Naive thymus-derived CD4-positive, alpha-beta T cell (primary cell): ENCODE measurements at regions not wholly inside any gene's neighbourhood (a gene's known extent, or its start where the extent isn't known, plus 50 kb on each side); places are given as distances from the start of the nearest gene placed in this dataset.

Experiments used
- ATAC-seq: fragments of 150-1000 bp; cut with Tn5 transposase; 2 replicates; pipeline ENCODE4 v1.10.0; 2021; ENCODE audit warnings: mild to moderate bottlenecking, moderate library complexity
- CTCF ChIA-PET: fragments of 350-600 bp; sonication (Branson Sonifier 250); formaldehyde crosslinking; loops from one replicate; lab custom pipeline; 2021; ENCODE audit warnings: antibody characterized with exemption; lab: Charles Lee
- POLR2A ChIA-PET: fragments of 350-600 bp; sonication (Branson Sonifier 250); formaldehyde crosslinking; loops from one replicate; lab custom pipeline; 2021; ENCODE audit warnings: antibody characterized with exemption, inconsistent platforms; lab: Charles Lee
- DNase-seq, 9 donors: peaks; one replicate each; pipeline versions ENCODE4 v3.0.0 to v3.0.0-alpha.2; 2020 to 2022; ENCODE audit warnings: mixed read lengths in 1 of 9
- H3K27ac ChIP-seq: one replicate; pipeline ENCODE4 v1.7.0; 2013; ENCODE audit warnings: mild to moderate bottlenecking, low read depth, low read length, moderate library complexity
- H3K27me3 ChIP-seq, 2 donors: one replicate each; pipeline ENCODE4 v1.7.0; 2013; ENCODE audit warnings: low read length in 2 of 2, mild to moderate bottlenecking in 2 of 2, moderate library complexity in 2 of 2; ENCODE audit not compliant: control insufficient read depth in 2 of 2, insufficient read depth in 2 of 2
- H3K36me3 ChIP-seq, 3 experiments: 1 replicate in 2 of 3; 2 replicates in 1 of 3; pipeline ENCODE4 v1.7.0; 2013; ENCODE audit warnings: low read length in 3 of 3, mild to moderate bottlenecking in 3 of 3, moderate library complexity in 1 of 3; ENCODE audit not compliant: insufficient read depth in 3 of 3, control insufficient read depth in 2 of 3
- H3K4me1 ChIP-seq, 2 donors: one replicate each; pipeline ENCODE4 v1.7.0; 2013; ENCODE audit warnings: low read length in 2 of 2, mild to moderate bottlenecking in 2 of 2, moderate library complexity in 1 of 2; ENCODE audit not compliant: control insufficient read depth in 2 of 2, insufficient read depth in 2 of 2
- H3K4me3 ChIP-seq: 2 replicates; pipeline ENCODE4 v1.7.0; 2013; ENCODE audit warnings: mild to moderate bottlenecking, low read length
- H3K9me3 ChIP-seq, 3 experiments: 1 replicate in 2 of 3; 2 replicates in 1 of 3; pipeline ENCODE4 v1.7.0; 2013; ENCODE audit warnings: low read length in 3 of 3; ENCODE audit not compliant: control insufficient read depth in 2 of 3
- H3K27ac Mint-ChIP-seq, 9 donors: one replicate each; pipeline ENCODE4 v1.8.0; 2020 to 2022; ENCODE audit warnings: mixed read lengths in 9 of 9, mild to moderate bottlenecking in 8 of 9, moderate library complexity in 5 of 9, inconsistent platforms in 2 of 9
- H3K27me3 Mint-ChIP-seq, 5 donors: one replicate each; pipeline ENCODE4 v1.8.0; 2021 to 2022; ENCODE audit warnings: mixed read lengths in 5 of 5, mild to moderate bottlenecking in 1 of 5
- H3K36me3 Mint-ChIP-seq, 5 donors: one replicate each; pipeline ENCODE4 v1.8.0; 2020 to 2022; ENCODE audit warnings: mixed read lengths in 5 of 5, mild to moderate bottlenecking in 3 of 5, inconsistent platforms in 1 of 5
- H3K4me1 Mint-ChIP-seq, 7 donors: one replicate each; pipeline ENCODE4 v1.8.0; 2020 to 2022; ENCODE audit warnings: mixed read lengths in 7 of 7, mild to moderate bottlenecking in 3 of 7, inconsistent platforms in 1 of 7
- H3K4me3 Mint-ChIP-seq, 10 donors: one replicate each; pipeline ENCODE4 v1.8.0; 2020 to 2022; ENCODE audit warnings: mild to moderate bottlenecking in 10 of 10, mixed read lengths in 10 of 10, moderate library complexity in 6 of 10, inconsistent platforms in 2 of 10
- H3K9me3 Mint-ChIP-seq, 11 donors: one replicate each; pipeline ENCODE4 v1.8.0; 2020 to 2022; ENCODE audit warnings: mixed read lengths in 11 of 11, mild to moderate bottlenecking in 4 of 11, inconsistent platforms in 1 of 11, moderate library complexity in 1 of 11
- intact Hi-C, 2 donors: fragments of 100-400 bp; cut with micrococcal nuclease; formaldehyde crosslinking; loops; one replicate each; pipeline ENCODE4 v1.15.1; 2023

DNA sequence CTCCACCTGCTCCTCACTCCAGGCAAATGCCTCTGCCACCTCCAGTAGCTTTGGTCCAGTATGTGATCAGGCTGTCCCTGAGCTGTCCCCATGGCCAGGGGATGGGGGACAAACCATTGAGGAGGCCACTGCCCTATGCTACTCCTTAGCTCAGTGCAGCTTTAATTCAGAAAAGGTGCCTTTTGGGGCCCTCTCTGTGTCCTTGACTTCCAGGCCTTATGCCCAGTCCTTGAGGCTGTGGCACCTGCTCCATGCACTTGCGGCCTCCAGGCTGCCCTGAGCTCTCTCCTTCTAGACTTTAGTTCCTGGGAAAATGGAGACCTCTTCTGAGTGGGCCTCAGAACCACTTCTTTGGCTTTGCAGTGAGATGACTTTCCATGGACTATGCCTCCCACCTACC lies 650.8 kb upstream of the CELF2 start:
- CTCF ChIA-PET = interaction anchor here (0.6 kb wide), 1 partner anchor 1115 kb away, joined by 3 read pairs; no protein-coding TSS in a partner anchor
- Histone ChIP-seq H3K36me3 (no peaks in the 10 kb centered on the region), H3K4me1 (no peaks in the 10 kb centered on the region), H3K9me3 (no peaks in the 10 kb centered on the region), H3K27me3 (no peaks in the 10 kb centered on the region), H3K4me3 (no peak overlapping the region), H3K27ac (no peak overlapping the region)
- POLR2A ChIA-PET = no interaction called here
- no peak for ATAC-seq
- intact Hi-C loops = no loop called here
- peaks cover 0 to 47% (median 27%) of the 10 kb centered on the region in 5 donors for H3K27me3 Mint-ChIP-seq
- H3K9me3 Mint-ChIP-seq = peaks cover 0 to 1% (median 0%) of the 10 kb centered on the region in 11 donors
- no peak overlapping the region for H3K27ac Mint-ChIP-seq
- no peak overlapping the region for H3K4me3 Mint-ChIP-seq
- H3K36me3 Mint-ChIP-seq = no peaks in the 10 kb centered on the region
- no peak for DNase-seq
- no peaks in the 10 kb centered on the region for H3K4me1 Mint-ChIP-seq

DNA sequence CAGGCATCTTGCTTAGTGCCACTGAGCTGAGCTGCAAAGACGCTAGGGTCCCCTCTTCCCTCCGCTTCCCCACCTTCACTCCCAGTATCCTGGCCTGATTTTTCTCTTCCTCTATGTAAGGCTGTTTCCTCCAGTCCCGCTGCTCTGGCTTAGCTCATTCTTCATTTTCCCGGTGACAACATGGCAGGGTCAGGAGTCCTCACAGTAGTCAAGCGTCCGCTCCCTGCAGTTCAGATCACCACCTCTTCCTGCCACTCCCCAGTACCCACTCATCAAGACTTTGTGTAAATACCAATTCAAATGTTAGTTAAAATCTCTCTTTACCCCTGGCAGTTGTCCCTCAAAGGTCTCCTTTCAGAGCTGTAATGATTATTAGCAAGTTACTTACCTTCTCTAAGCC lies 650.4 kb upstream of the CELF2 start:
- Mint-ChIP-seq H3K4me3 (no peak overlapping the region), H3K4me1 (no peaks in the 10 kb centered on the region), H3K36me3 (no peaks in the 10 kb centered on the region), H3K27ac (no peak overlapping the region), H3K9me3 (peaks cover 0 to 1% (median 0%) of the 10 kb centered on the region in 11 donors), H3K27me3 (peaks cover 0 to 42% (median 22%) of the 10 kb centered on the region in 5 donors)
- Histone ChIP-seq H3K4me3 (no peak overlapping the region), H3K36me3 (no peaks in the 10 kb centered on the region), H3K4me1 (no peaks in the 10 kb centered on the region), H3K27ac (no peak overlapping the region), H3K27me3 (no peaks in the 10 kb centered on the region), H3K9me3 (no peaks in the 10 kb centered on the region)
- ATAC-seq (no peak), DNase-seq (no peak)
- intact Hi-C loops = no loop called here
- ChIA-PET POLR2A (no interaction called here), CTCF (no interaction called here)

DNA sequence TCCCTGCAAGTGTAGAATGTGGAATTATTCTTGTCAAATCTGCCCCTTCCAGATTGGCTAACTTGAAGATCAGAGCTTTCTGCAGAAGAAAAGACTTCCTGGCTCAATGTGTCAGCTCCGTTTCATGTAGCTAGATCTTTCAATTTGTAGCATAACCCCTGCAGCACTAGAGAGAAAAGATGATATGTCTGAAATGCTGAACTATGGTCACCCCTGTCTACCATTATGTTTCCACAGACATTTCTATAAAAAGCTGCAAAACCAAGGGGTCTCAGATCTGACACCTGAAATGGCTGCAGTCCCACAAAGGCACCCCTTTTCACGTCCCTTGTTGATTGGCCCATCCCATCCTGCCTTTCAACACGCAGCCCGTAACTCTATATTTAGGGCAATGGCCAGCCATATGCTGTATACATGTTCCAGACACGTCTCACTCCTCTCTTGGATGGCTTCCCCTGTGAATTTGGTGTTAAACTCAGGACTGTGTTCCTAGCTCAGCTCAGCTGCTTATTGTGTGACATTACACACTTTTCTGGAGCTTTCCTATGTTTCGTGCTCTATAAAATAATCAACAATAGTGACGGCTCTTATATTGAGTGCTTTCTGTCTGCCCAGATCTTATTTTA lies 648.6 kb upstream of the CELF2 start:
- POLR2A ChIA-PET = no interaction called here
- Mint-ChIP-seq H3K4me1 (no peaks in the 10 kb centered on the region), H3K27me3 (peaks cover 0 to 35% (median 16%) of the 10 kb centered on the region in 5 donors), H3K9me3 (peaks cover 0 to 1% (median 0%) of the 10 kb centered on the region in 11 donors), H3K27ac (no peak overlapping the region), H3K4me3 (no peak overlapping the region), H3K36me3 (no peaks in the 10 kb centered on the region)
- intact Hi-C loops = no loop called here
- no peak for ATAC-seq
- Histone ChIP-seq H3K36me3 (no peaks in the 10 kb centered on the region), H3K27me3 (no peaks in the 10 kb centered on the region), H3K4me1 (no peaks in the 10 kb centered on the region), H3K4me3 (no peak overlapping the region), H3K27ac (no peak overlapping the region), H3K9me3 (no peaks in the 10 kb centered on the region)
- DNase-seq = no peak
- CTCF ChIA-PET = interaction anchor here (0.7 kb wide), 1 partner anchor 10 kb away, joined by 3 read pairs; no protein-coding TSS in a partner anchor

DNA sequence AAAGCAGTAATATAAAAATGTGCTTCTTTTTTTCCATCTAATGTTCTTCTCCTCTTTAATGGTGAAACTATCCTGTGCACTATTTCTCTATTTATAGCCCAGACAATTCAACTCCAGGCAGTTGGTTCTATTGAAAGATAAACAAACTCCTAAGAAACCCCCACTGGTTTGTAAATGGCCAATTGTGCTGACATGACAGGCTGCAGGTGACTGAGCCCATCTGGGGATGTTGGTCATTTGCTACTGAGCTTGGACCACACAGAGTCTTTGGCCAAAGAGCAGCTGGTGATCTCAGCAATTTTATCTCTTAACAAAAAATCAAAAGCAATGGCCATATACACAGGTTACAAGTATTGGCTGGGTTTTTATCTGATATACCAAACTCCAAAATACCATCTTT lies 631.8 kb upstream of the CELF2 start:
- Histone ChIP-seq H3K27ac (no peak overlapping the region), H3K9me3 (no peaks in the 10 kb centered on the region), H3K36me3 (no peaks in the 10 kb centered on the region), H3K4me3 (no peak overlapping the region), H3K27me3 (no peaks in the 10 kb centered on the region), H3K4me1 (no peaks in the 10 kb centered on the region)
- CTCF ChIA-PET = no interaction called here
- intact Hi-C loops = no loop called here
- no peak overlapping the region for H3K27ac Mint-ChIP-seq
- peaks cover 0 to 13% (median 6%) of the 10 kb centered on the region in 5 donors for H3K27me3 Mint-ChIP-seq
- DNase-seq = no peak
- H3K36me3 Mint-ChIP-seq = no peaks in the 10 kb centered on the region
- H3K4me3 Mint-ChIP-seq = no peak overlapping the region
- peaks cover 0 to 6% (median 2%) of the 10 kb centered on the region in 11 donors for H3K9me3 Mint-ChIP-seq
- POLR2A ChIA-PET = no interaction called here
- ATAC-seq = no peak
- no peaks in the 10 kb centered on the region for H3K4me1 Mint-ChIP-seq

DNA sequence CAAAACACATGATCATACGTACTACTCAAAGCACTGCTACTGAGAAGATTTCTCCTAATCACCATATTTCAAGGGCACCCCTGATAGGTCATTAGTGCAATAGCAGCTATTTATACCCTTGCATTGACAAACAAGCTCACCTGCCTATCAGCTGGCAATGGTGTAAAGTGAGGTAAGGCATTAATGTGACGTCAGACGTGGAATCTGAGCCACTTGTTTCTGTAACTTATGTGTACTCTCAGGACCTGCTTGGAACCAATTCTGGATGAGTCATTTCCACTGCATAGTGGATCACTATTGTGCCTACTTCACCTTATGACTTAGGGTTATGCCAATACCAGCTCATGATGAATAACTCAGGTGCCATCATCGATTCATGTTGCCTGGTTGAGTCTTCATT lies 628.5 kb upstream of the CELF2 start:
- H3K27ac Mint-ChIP-seq = no peak overlapping the region
- H3K27me3 Mint-ChIP-seq = peaks cover 0 to 39% (median 21%) of the 10 kb centered on the region in 5 donors
- no peak overlapping the region for H3K4me3 Mint-ChIP-seq
- peaks cover 0 to 4% (median 3%) of the 10 kb centered on the region in 11 donors for H3K9me3 Mint-ChIP-seq
- POLR2A ChIA-PET = no interaction called here
- Histone ChIP-seq H3K4me3 (no peak overlapping the region), H3K27ac (no peak overlapping the region), H3K27me3 (no peaks in the 10 kb centered on the region), H3K36me3 (no peaks in the 10 kb centered on the region), H3K4me1 (no peaks in the 10 kb centered on the region), H3K9me3 (no peaks in the 10 kb centered on the region)
- no peaks in the 10 kb centered on the region for H3K4me1 Mint-ChIP-seq
- intact Hi-C loops = no loop called here
- no peak for ATAC-seq
- CTCF ChIA-PET = no interaction called here
- no peaks in the 10 kb centered on the region for H3K36me3 Mint-ChIP-seq
- no peak for DNase-seq

DNA sequence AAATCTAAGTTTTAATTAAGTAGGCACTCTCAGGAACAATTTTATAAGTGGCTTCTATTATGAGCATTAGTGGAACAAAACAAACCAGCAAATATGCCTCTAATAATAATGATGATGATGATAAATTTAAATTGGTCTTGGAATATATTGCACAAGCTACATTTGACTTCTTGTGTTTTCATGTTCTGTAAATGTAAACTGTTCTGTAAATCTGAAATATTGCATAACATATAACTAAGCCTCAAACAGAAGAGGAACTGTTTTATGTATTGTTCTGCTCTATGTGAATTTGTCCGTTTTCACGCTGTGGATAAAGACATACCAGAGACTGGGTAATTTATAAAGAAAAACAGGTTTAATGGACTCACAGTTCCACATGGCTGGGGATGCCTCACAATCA lies 625.2 kb upstream of the CELF2 start:
- H3K4me3 ChIP-seq = no peak overlapping the region
- Mint-ChIP-seq H3K36me3 (no peaks in the 10 kb centered on the region), H3K4me3 (no peak overlapping the region), H3K27ac (no peak overlapping the region), H3K27me3 (peaks cover 2 to 39% (median 19%) of the 10 kb centered on the region in 5 donors), H3K9me3 (peaks cover 0 to 4% (median 0%) of the 10 kb centered on the region in 11 donors), H3K4me1 (no peaks in the 10 kb centered on the region)
- no peaks in the 10 kb centered on the region for H3K9me3 ChIP-seq
- no peak for ATAC-seq
- CTCF ChIA-PET = no interaction called here
- no peaks in the 10 kb centered on the region for H3K36me3 ChIP-seq
- H3K4me1 ChIP-seq = no peaks in the 10 kb centered on the region
- intact Hi-C loops = loop anchor here in 1 of 2 donors (10.0 kb wide), 1 partner anchor 882 kb away; no protein-coding TSS in a partner anchor
- no peak overlapping the region for H3K27ac ChIP-seq
- H3K27me3 ChIP-seq = no peaks in the 10 kb centered on the region
- POLR2A ChIA-PET = no interaction called here
- DNase-seq = no peak
